GM13977 (cell line): ENCODE measurements at regions not wholly inside any gene's neighbourhood (a gene's known extent, or its start where the extent isn't known, plus 50 kb on each side); places are given as distances from the start of the nearest gene placed in this dataset.

Source experiments
- DNase-seq: peaks from one replicate; pipeline ENCODE4 v3.0.0; 2012; ENCODE audit warnings: low spot score
- CTCF ChIP-seq: IDR thresholded peaks from 2 replicates; pipeline ENCODE4 v1.5.1; 2012; ENCODE audit warnings: mild to moderate bottlenecking, control low read depth; ENCODE audit not compliant: insufficient read depth; ENCODE audit errors: extremely low read depth, missing control alignments
- in situ Hi-C: fragments of 300-500 bp; cut with MboI; formaldehyde crosslinking; loops from one replicate; pipeline ENCODE4 v1.12.0; 2022; ENCODE audit warnings: low sequenced_read_pairs, low pct_unique_long_range_greater_than_20kb, mixed read lengths, inconsistent platforms; ENCODE audit not compliant: unreplicated experiment

GRCh38 chr2:128702616-128703015, 383.9 kb upstream of the HS6ST1 start:
- no peak for TF ChIP-seq CTCF
- in situ Hi-C loops, result no loop called here
- DNase-seq, result no peak

GRCh38 chr2:128708106-128708816, 389.6 kb upstream of the HS6ST1 start:
- in situ Hi-C loops, result no loop called here
- no peak for DNase-seq
- TF ChIP-seq CTCF, result no peak

- TF ChIP-seq CTCF, result no peak
- in situ Hi-C loops, result no loop called here
- DNase-seq, result no peak
Measured at GRCh38 chr2:128710242-128710641, 391.6 kb upstream of the HS6ST1 start.

- no peak for DNase-seq
- no peak for TF ChIP-seq CTCF
- in situ Hi-C loops, result no loop called here
Measured at GRCh38 chr2:128710729-128711128, 392.1 kb upstream of the HS6ST1 start.

GRCh38 chr2:128714285-128714684, 395.6 kb upstream of the HS6ST1 start:
- no peak for TF ChIP-seq CTCF
- no peak for DNase-seq
- in situ Hi-C loops, result no loop called here

DNA sequence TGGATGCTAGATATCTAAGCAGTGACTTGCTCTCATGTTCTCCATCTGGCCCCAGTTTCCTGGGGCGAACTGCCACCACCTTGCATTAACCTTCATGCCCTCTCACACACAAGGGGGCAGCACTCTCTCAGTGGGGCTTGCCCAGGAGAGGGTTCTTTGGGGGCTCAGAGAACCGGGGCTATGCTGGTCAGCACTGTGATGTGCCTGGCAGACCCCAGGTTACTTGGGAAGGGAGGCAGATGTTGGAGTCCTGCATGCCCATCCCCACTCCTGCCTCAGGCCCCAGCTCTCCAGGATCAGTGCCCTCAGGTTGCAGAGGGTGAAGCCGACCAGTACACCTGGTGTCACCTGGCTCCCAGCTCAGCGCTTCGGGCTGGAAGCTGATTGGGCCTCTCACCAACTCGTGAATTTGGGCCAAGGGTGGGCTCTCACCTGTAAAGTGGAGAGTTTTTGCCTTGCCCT, 396.2 kb upstream of the HS6ST1 start:
- DNase-seq, result no peak
- in situ Hi-C loops, result no loop called here
- peak; percentile 24 for TF ChIP-seq CTCF
